ENCODE measurements at regions not wholly inside any gene's neighbourhood (a gene's known extent, or its start where the extent isn't known, plus 50 kb on each side); places are given as distances from the start of the nearest gene placed in this dataset.

- TF ChIP-seq CTCF (IDR thresholded peaks at IDR 0.05) (no peak), EP300 (IDR thresholded peaks at IDR 0.05) (no peak), POLR2A (IDR thresholded peaks at IDR 0.05) (no peak)
Measured at GRCh38 chr11:23778971-23779370, 717.9 kb upstream of the LUZP2 start.

Data from stomach (tissue), 4 donors.